ENCODE measurements at regions not wholly inside any gene's neighbourhood (a gene's known extent, or its start where the extent isn't known, plus 50 kb on each side); places are given as distances from the start of the nearest gene placed in this dataset.

DNA sequence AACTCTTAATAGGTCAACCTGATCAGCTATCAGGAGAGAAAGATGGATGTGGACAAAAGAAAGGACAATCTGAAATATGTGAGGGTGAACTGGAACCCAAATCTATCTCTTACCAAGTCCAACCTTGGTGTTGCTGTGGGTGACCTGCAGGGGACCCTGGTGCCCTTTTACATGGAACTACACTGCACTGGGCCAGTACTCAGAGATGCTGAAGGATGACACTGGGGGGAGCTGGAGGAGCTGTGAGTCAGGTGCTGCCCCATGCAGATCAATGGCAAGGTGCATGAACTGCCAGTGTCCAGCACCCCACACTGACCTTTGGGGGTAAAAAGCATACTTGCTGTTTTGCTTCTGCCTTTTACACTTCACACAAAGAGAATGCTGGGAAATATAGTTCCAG, 55.6 kb upstream of the TBC1D5 start:
- Histone ChIP-seq H3K9me1 (ENCODE audit: control insufficient read depth, extremely low read depth, insufficient read depth, low read length) (no peaks in the 10 kb centered on the region), H4K20me1 (ENCODE audit: control insufficient read depth, extremely low read depth, insufficient read depth, low read length) (no peaks in the 10 kb centered on the region), H3K27me3 (ENCODE audit: control insufficient read depth, extremely low read depth, insufficient read depth, low read length) (no peaks in the 10 kb centered on the region), H3K9ac (ENCODE audit: control insufficient read depth, extremely low read depth, insufficient read depth, low read length) (no peak overlapping the region), H3K79me2 (ENCODE audit: control insufficient read depth, insufficient read depth, low read length) (no peaks in the 10 kb centered on the region), H3K27ac (ENCODE audit: control insufficient read depth, insufficient read depth, low read length) (no peak overlapping the region), H2AFZ (ENCODE audit: control insufficient read depth, low read length) (no peak overlapping the region), H3K4me3 (ENCODE audit: control insufficient read depth in 2 of 3, extremely low read depth in 1 of 3, insufficient read depth in 2 of 3, low read depth in 1 of 3, low read length in 3 of 3) (no peak overlapping the region), H3K9me3 (ENCODE audit: control insufficient read depth, low read depth, low read length) (no peaks in the 10 kb centered on the region), H3K4me2 (ENCODE audit: control insufficient read depth, extremely low read depth, insufficient read depth, low read depth, low read length) (no peak overlapping the region), H3K4me1 (ENCODE audit: control insufficient read depth, extremely low read depth, insufficient read depth, low read length) (no peaks in the 10 kb centered on the region), H3K36me3 (ENCODE audit: control insufficient read depth in 2 of 2, extremely low read depth in 1 of 2, insufficient read depth in 2 of 2, low read length in 2 of 2) (no peaks in the 10 kb centered on the region)
- no peak for DNase-seq (ENCODE audit: low read depth, low spot score)
- no peak for FAIRE-seq
- dilution Hi-C loops (cut with MboI; ENCODE audit: extremely low pct_ligation_motif_present, low sequenced_read_pairs) = no loop called here
- TF ChIP-seq, protein P1, sequence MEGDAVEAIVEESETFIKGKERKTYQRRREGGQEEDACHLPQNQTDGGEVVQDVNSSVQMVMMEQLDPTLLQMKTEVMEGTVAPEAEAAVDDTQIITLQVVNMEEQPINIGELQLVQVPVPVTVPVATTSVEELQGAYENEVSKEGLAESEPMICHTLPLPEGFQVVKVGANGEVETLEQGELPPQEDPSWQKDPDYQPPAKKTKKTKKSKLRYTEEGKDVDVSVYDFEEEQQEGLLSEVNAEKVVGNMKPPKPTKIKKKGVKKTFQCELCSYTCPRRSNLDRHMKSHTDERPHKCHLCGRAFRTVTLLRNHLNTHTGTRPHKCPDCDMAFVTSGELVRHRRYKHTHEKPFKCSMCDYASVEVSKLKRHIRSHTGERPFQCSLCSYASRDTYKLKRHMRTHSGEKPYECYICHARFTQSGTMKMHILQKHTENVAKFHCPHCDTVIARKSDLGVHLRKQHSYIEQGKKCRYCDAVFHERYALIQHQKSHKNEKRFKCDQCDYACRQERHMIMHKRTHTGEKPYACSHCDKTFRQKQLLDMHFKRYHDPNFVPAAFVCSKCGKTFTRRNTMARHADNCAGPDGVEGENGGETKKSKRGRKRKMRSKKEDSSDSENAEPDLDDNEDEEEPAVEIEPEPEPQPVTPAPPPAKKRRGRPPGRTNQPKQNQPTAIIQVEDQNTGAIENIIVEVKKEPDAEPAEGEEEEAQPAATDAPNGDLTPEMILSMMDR (optimal IDR thresholded peaks at IDR 0.05 in 1 of 3, IDR thresholded peaks at IDR 0.05 in 1 of 3, conservative IDR thresholded peaks at IDR 0.05 in 1 of 3; ENCODE audit: extremely low read depth in 1 of 3, insufficient read depth in 2 of 3, low read length in 3 of 3) = no peak
- no peak for TF ChIP-seq EZH2 (IDR thresholded peaks at IDR 0.05; ENCODE audit: low read length)

DNA sequence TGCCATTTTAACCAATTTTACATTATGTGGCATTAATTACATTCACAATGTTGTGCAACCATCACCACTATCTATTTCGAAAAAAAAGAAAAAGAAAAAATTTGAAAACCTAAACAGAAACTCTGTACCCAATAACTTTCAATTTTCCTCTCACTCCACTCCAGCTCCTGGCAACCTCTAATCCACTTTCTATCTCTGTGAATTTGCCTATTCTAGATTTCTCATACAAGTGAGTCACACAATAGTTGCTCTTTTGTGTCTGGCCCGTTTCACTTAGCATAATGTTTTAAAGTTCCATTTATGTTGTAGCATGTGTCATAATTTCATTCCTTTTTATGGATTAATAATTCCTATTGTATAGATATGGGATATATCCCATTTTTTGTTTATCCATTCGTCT, 53.3 kb upstream of the TBC1D5 start:
- H3K4me1 ChIP-seq (ENCODE audit: control insufficient read depth, extremely low read depth, insufficient read depth, low read length) = no peaks in the 10 kb centered on the region
- no peak for DNase-seq (ENCODE audit: low read depth, low spot score)
- no peak for TF ChIP-seq EZH2 (IDR thresholded peaks at IDR 0.05; ENCODE audit: low read length)
- TF ChIP-seq, protein P1 (optimal IDR thresholded peaks at IDR 0.05 in 1 of 3, IDR thresholded peaks at IDR 0.05 in 1 of 3, conservative IDR thresholded peaks at IDR 0.05 in 1 of 3; ENCODE audit: extremely low read depth in 1 of 3, insufficient read depth in 2 of 3, low read length in 3 of 3) = no peak

More for the DNA sequence above, 53.3 kb upstream of the TBC1D5 start:
- H3K27me3 ChIP-seq (ENCODE audit: control insufficient read depth, extremely low read depth, insufficient read depth, low read length) = no peaks in the 10 kb centered on the region
- H3K27ac ChIP-seq (ENCODE audit: control insufficient read depth, insufficient read depth, low read length) = no peak overlapping the region
- dilution Hi-C loops (cut with MboI; ENCODE audit: extremely low pct_ligation_motif_present, low sequenced_read_pairs) = no loop called here
- H3K9me3 ChIP-seq (ENCODE audit: control insufficient read depth, low read depth, low read length) = no peaks in the 10 kb centered on the region
- H3K79me2 ChIP-seq (ENCODE audit: control insufficient read depth, insufficient read depth, low read length) = no peaks in the 10 kb centered on the region
- FAIRE-seq = no peak
- no peaks in the 10 kb centered on the region for H4K20me1 ChIP-seq (ENCODE audit: control insufficient read depth, extremely low read depth, insufficient read depth, low read length)
- no peak overlapping the region for H2AFZ ChIP-seq (ENCODE audit: control insufficient read depth, low read length)
- no peak overlapping the region for H3K4me3 ChIP-seq (ENCODE audit: control insufficient read depth in 2 of 3, extremely low read depth in 1 of 3, insufficient read depth in 2 of 3, low read depth in 1 of 3, low read length in 3 of 3)
- no peaks in the 10 kb centered on the region for H3K9me1 ChIP-seq (ENCODE audit: control insufficient read depth, extremely low read depth, insufficient read depth, low read length)
- H3K4me2 ChIP-seq (ENCODE audit: control insufficient read depth, extremely low read depth, insufficient read depth, low read depth, low read length) = no peak overlapping the region
- no peaks in the 10 kb centered on the region for H3K36me3 ChIP-seq (ENCODE audit: control insufficient read depth in 2 of 2, extremely low read depth in 1 of 2, insufficient read depth in 2 of 2, low read length in 2 of 2)
- H3K9ac ChIP-seq (ENCODE audit: control insufficient read depth, extremely low read depth, insufficient read depth, low read length) = no peak overlapping the region
